K562 (cell line): ENCODE measurements at regions not wholly inside any gene's neighbourhood (a gene's known extent, or its start where the extent isn't known, plus 50 kb on each side); places are given as distances from the start of the nearest gene placed in this dataset.
"Not testable (repeated sequence)": the region's sequence is repeated elsewhere in the genome, so short reads cannot be mapped to it uniquely, and the experiment has no call there.

ENCODE experiments used
- ATAC-seq: fragments of 200-7000 bp; cut with Tn5 transposase; 3 replicates; pipeline ENCODE4 v1.9.1; 2020; ENCODE audit warnings: moderate library complexity
- BruUV-seq: library from RNA; stranded (reverse); fragments of 400-500 nt; replicated peaks from 2 replicates; lab custom pipeline; 2021; lab: Mats Ljungman, UMichigan
- CTCF ChIA-PET: fragments of 300-600 bp; formaldehyde crosslinking; extraction: SDS; loops from one replicate; lab custom pipeline; 2021; ENCODE audit warnings: low intra/inter-chr PET ratio; lab: Yijun Ruan, JAX
- POLR2A ChIA-PET: fragments of 300-600, 350-650 bp; sonication (Branson Sonifier 250); formaldehyde crosslinking; extraction: SDS; loops from one replicate; lab custom pipeline; 2021; ENCODE audit warnings: antibody characterized with exemption, inconsistent platforms; lab: Yijun Ruan, JAX
- DNase-seq, 4 experiments: peaks; one replicate each; pipeline versions ENCODE4 v3.0.0 to v3.0.0-alpha.2; 2011 to 2018; ENCODE audit warnings: low spot score in 3 of 4, mixed read lengths in 3 of 4; ENCODE audit errors: extremely low read depth in 1 of 4
- FAIRE-seq: peaks from 2 replicates; lab custom pipeline; 2011; peaks lifted over from hg19 to GRCh38; lab: Jason Lieb, UNC
- H2AFZ ChIP-seq: 2 replicates; pipeline ENCODE4 v1.6.0; 2011; ENCODE audit warnings: low read depth, low read length, control low read depth, inconsistent platforms
- H3K27ac ChIP-seq: fragments of 200-600 bp; 3 replicates; pipeline ENCODE4 v1.8.0; 2011; ENCODE audit warnings: low read depth, mild to moderate bottlenecking, control low read depth, inconsistent platforms, low read length, moderate library complexity, mixed read lengths; ENCODE audit errors: extremely low read depth
- H3K27me3 ChIP-seq, 2 experiments: fragments of 300-600 bp in 1 of 2; 2 replicates in 1 of 2; 3 replicates in 1 of 2; pipeline versions ENCODE4 v1.6.0 to v1.8.0; 2011; ENCODE audit warnings: inconsistent platforms in 2 of 2, low read length in 2 of 2, mild to moderate bottlenecking in 1 of 2, mixed read lengths in 1 of 2, moderate library complexity in 1 of 2; ENCODE audit not compliant: control insufficient read depth in 2 of 2, insufficient read depth in 2 of 2
- H3K36me3 ChIP-seq: fragments of 300-600 bp; 3 replicates; pipeline ENCODE4 v1.8.0; 2011; ENCODE audit warnings: mild to moderate bottlenecking, low read length, inconsistent platforms; ENCODE audit not compliant: control insufficient read depth, insufficient read depth
- H3K4me1 ChIP-seq, 2 experiments: fragments of 200-600 bp in 1 of 2; replicated peaks in 1 of 2; 2 replicates in 1 of 2; 3 replicates in 1 of 2; pipeline versions ENCODE4 v1.5.1 to v1.8.0; 2011; ENCODE audit warnings: inconsistent platforms in 2 of 2, low read length in 2 of 2, mild to moderate bottlenecking in 1 of 2, mixed read lengths in 1 of 2, moderate library complexity in 1 of 2; ENCODE audit not compliant: control insufficient read depth in 2 of 2, insufficient read depth in 2 of 2
- H3K4me2 ChIP-seq: 2 replicates; pipeline ENCODE4 v1.6.1; 2011; ENCODE audit warnings: low read length, control low read depth, inconsistent platforms, mixed read lengths; ENCODE audit not compliant: insufficient read depth
- H3K4me3 ChIP-seq: fragments of 200-600 bp; sonication (generic), shearing (Covaris generic); 2 replicates; pipeline ENCODE4 v1.5.1; 2016; ENCODE audit warnings: control low read depth, inconsistent platforms
- H3K79me2 ChIP-seq: fragments of 200-600 bp; 3 replicates; pipeline ENCODE4 v1.8.0; 2011; ENCODE audit warnings: low read length, inconsistent platforms; ENCODE audit not compliant: control insufficient read depth, insufficient read depth
- H3K9ac ChIP-seq, 2 experiments: 2 replicates each; pipeline versions ENCODE4 v1.6.0 to v1.6.1; 2011; ENCODE audit warnings: low read depth in 2 of 2, low read length in 2 of 2, control low read depth in 1 of 2, inconsistent platforms in 1 of 2, mild to moderate bottlenecking in 1 of 2, mixed read lengths in 1 of 2; ENCODE audit not compliant: insufficient read depth in 1 of 2
- H3K9me1 ChIP-seq: one replicate; pipeline ENCODE4 v1.6.0; 2011; ENCODE audit warnings: inconsistent platforms, mild to moderate bottlenecking, low read length, moderate library complexity; ENCODE audit not compliant: control insufficient read depth, insufficient read depth
- H3K9me3 ChIP-seq: replicated peaks from 2 replicates; pipeline ENCODE4 v1.5.1; 2011; ENCODE audit warnings: low read depth, low read length, inconsistent platforms; ENCODE audit not compliant: control insufficient read depth, insufficient read depth
- H4K20me1 ChIP-seq: replicated peaks from 2 replicates; pipeline ENCODE4 v1.6.1; 2011; ENCODE audit warnings: low read length, inconsistent platforms, mixed read lengths; ENCODE audit not compliant: control insufficient read depth, insufficient read depth
- CREM ChIP-seq: IDR thresholded peaks from 2 replicates; pipeline ENCODE4 v1.6.1; 2014; ENCODE audit warnings: antibody characterized with exemption, low read depth
- DDX20 ChIP-seq: fragments of 450-650 bp; IDR thresholded peaks from 2 replicates; pipeline ENCODE4 v1.6.1; 2016; ENCODE audit warnings: missing genetic modification characterization, low read depth, mild to moderate bottlenecking, missing compliant biosample characterization, moderate library complexity
- FOXM1 ChIP-seq, 2 experiments: fragments of 450-650 bp in 1 of 2; sonication (generic) in 1 of 2; formaldehyde crosslinking in 1 of 2; IDR thresholded peaks; 2 replicates each; pipeline versions ENCODE4 v1.6.1 to v1.9.0; 2017 to 2022; ENCODE audit warnings: low read depth in 2 of 2, mild to moderate bottlenecking in 2 of 2, missing genetic modification reagents in 1 of 2, moderate library complexity in 1 of 2
- KAT8 ChIP-seq: fragments of 450-650 bp; IDR thresholded peaks from 2 replicates; pipeline ENCODE4 v1.6.1; 2016; ENCODE audit warnings: low read depth, mild to moderate bottlenecking
- SIN3A ChIP-seq, 2 experiments: fragments of 150-350 bp in 1 of 2; IDR thresholded peaks; 2 replicates each; pipeline ENCODE4 v1.6.1; 2011 to 2016; ENCODE audit warnings: borderline replicate concordance in 2 of 2, low read depth in 2 of 2, low read length in 2 of 2, mild to moderate bottlenecking in 2 of 2, moderate library complexity in 2 of 2; ENCODE audit not compliant: control insufficient read depth in 1 of 2
- ZNF3 ChIP-seq: fragments of 250-450 bp; sonication (Bioruptor Pico); IDR thresholded peaks from 2 replicates; pipeline ENCODE4 v1.5.0; 2021; ENCODE audit warnings: mild to moderate bottlenecking, moderate library complexity
- WGBS: fragments of 100-300 bp; shearing (Covaris generic); methylation state at CpG from one replicate; pipeline ENCODE4 v1.1.6; 2016; ENCODE audit warnings: low coverage, mixed read lengths; ENCODE audit not compliant: insufficient coverage; ENCODE audit errors: missing lambda C conversion rate; 5-methylcytosine and 5-hydroxymethylcytosine counted together
- in situ Hi-C: fragments of 300-500 bp; cut with MboI; formaldehyde crosslinking; loops from 4 replicates; pipeline ENCODE4 v1.15.0; 2018; ENCODE audit warnings: inconsistent platforms, mixed read lengths
- intact Hi-C: fragments of 100-400 bp; cut with micrococcal nuclease; formaldehyde crosslinking; loops from 2 replicates; pipeline ENCODE4 v1.14.2; 2022
- TF ChIP-seq, protein P1 (sequence below): fragments of 250-450 bp; sonication (Bioruptor Pico); IDR thresholded peaks from 2 replicates; pipeline ENCODE4 v1.4.0; 2020

DNA sequence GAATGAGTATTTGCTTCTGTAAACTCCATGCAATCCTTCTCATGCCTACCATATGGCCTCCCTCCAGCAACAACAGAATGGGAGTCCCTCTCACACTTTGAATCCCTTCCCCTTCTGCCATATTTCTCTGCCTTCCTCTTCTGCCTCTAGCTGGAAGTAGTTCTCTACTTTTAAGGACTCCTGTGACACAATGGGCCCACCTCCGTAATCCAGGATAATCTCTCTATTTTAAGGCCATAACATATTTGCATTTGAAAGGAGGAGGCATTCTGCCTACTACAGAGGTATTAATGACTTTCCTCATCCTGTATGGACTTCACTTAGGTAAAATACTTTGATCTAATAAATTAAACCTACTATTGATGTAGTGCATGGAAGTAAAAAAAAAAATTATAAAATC, 155.4 kb upstream of the ITGA1 start (continued):
- TF ChIP-seq, protein P1, sequence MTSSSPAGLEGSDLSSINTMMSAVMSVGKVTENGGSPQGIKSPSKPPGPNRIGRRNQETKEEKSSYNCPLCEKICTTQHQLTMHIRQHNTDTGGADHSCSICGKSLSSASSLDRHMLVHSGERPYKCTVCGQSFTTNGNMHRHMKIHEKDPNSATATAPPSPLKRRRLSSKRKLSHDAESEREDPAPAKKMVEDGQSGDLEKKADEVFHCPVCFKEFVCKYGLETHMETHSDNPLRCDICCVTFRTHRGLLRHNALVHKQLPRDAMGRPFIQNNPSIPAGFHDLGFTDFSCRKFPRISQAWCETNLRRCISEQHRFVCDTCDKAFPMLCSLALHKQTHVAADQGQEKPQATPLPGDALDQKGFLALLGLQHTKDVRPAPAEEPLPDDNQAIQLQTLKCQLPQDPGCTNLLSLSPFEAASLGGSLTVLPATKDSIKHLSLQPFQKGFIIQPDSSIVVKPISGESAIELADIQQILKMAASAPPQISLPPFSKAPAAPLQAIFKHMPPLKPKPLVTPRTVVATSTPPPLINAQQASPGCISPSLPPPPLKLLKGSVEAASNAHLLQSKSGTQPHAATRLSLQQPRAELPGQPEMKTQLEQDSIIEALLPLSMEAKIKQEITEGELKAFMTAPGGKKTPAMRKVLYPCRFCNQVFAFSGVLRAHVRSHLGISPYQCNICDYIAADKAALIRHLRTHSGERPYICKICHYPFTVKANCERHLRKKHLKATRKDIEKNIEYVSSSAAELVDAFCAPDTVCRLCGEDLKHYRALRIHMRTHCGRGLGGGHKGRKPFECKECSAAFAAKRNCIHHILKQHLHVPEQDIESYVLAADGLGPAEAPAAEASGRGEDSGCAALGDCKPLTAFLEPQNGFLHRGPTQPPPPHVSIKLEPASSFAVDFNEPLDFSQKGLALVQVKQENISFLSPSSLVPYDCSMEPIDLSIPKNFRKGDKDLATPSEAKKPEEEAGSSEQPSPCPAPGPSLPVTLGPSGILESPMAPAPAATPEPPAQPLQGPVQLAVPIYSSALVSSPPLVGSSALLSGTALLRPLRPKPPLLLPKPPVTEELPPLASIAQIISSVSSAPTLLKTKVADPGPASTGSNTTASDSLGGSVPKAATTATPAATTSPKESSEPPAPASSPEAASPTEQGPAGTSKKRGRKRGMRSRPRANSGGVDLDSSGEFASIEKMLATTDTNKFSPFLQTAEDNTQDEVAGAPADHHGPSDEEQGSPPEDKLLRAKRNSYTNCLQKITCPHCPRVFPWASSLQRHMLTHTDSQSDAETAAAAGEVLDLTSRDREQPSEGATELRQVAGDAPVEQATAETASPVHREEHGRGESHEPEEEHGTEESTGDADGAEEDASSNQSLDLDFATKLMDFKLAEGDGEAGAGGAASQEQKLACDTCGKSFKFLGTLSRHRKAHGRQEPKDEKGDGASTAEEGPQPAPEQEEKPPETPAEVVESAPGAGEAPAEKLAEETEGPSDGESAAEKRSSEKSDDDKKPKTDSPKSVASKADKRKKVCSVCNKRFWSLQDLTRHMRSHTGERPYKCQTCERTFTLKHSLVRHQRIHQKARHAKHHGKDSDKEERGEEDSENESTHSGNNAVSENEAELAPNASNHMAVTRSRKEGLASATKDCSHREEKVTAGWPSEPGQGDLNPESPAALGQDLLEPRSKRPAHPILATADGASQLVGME (CRISPR knock-in tag), result no peak
- TF ChIP-seq FOXM1 (IDR thresholded peaks at IDR 0.05; ENCODE audit: low read depth) (no peak), FOXM1 (CRISPR knock-in tag; IDR thresholded peaks at IDR 0.05; ENCODE audit: low read depth) (no peak), KAT8 (no peak), DDX20 (tag) (no peak), SIN3A (IDR thresholded peaks at IDR 0.05; ENCODE audit: borderline replicate concordance in 2 of 2, control insufficient read depth in 1 of 2, low read depth in 2 of 2, low read length in 2 of 2) (no peak), CREM (no peak), ZNF3 (CRISPR knock-in tag) (no peak)

DNA sequence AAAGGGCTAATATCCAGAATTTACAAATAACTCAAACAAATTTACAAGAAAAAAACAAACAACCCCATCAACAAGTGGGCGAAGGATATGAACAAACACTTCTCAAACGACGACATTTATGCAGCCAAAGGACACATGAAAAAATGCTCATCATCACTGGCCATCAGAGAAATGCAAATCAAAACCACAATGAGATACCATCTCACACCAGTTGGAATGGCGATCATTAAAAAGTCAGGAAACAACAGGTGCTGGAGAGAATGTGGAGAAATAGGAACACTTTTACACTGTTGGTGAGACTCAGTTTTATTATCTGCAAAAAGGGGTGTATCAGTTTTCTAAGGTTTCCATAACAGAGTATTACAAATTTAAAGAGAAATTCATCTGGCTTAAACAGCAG, 153.5 kb upstream of the ITGA1 start:
- POLR2A ChIA-PET, H3K9me1 ChIP-seq, H3K4me1 ChIP-seq, H3K79me2 ChIP-seq, ATAC-seq, intact Hi-C loops, H3K36me3 ChIP-seq, in situ Hi-C loops, H2AFZ ChIP-seq, H3K9ac ChIP-seq, DNase-seq, H3K4me3 ChIP-seq, FAIRE-seq, BruUV-seq, CTCF ChIA-PET, H3K27ac ChIP-seq, H4K20me1 ChIP-seq, H3K27me3 ChIP-seq, H3K4me2 ChIP-seq, H3K9me3 ChIP-seq: not testable (repeated sequence)
- WGBS, result 0% methylated on average over 4 of the region's 4 CpGs
